Testis (tissue), 2 donors: ENCODE measurements at regions not wholly inside any gene's neighbourhood (a gene's known extent, or its start where the extent isn't known, plus 50 kb on each side); places are given as distances from the start of the nearest gene placed in this dataset.
"Not testable (repeated sequence)": the region's sequence is repeated elsewhere in the genome, so short reads cannot be mapped to it uniquely, and the experiment has no call there.

Experiments
- POLR2A ChIP-seq: fragments of 450-650 bp; IDR thresholded peaks from one replicate; pipeline ENCODE4 v1.6.1; 2017; ENCODE audit warnings: antibody characterized with exemption, mild to moderate bottlenecking, moderate library complexity
- TF ChIP-seq, protein P1 (sequence below), 3 experiments: fragments of 450-650 bp in 2 of 3; fragments of 200-600 bp in 1 of 3; sonication (generic) in 1 of 3; IDR thresholded peaks; one replicate each; pipeline ENCODE4 v1.5.1; 2016 to 2019; ENCODE audit warnings: antibody characterized with exemption in 3 of 3, mild to moderate bottlenecking in 2 of 3, moderate library complexity in 1 of 3

- TF ChIP-seq, protein P1, sequence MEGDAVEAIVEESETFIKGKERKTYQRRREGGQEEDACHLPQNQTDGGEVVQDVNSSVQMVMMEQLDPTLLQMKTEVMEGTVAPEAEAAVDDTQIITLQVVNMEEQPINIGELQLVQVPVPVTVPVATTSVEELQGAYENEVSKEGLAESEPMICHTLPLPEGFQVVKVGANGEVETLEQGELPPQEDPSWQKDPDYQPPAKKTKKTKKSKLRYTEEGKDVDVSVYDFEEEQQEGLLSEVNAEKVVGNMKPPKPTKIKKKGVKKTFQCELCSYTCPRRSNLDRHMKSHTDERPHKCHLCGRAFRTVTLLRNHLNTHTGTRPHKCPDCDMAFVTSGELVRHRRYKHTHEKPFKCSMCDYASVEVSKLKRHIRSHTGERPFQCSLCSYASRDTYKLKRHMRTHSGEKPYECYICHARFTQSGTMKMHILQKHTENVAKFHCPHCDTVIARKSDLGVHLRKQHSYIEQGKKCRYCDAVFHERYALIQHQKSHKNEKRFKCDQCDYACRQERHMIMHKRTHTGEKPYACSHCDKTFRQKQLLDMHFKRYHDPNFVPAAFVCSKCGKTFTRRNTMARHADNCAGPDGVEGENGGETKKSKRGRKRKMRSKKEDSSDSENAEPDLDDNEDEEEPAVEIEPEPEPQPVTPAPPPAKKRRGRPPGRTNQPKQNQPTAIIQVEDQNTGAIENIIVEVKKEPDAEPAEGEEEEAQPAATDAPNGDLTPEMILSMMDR (IDR thresholded peaks at IDR 0.05): not testable (repeated sequence)
- TF ChIP-seq POLR2A: not testable (repeated sequence)
Observed at GRCh38 chr12:131475012-131475411, 235.9 kb upstream of the SFSWAP start.
